GM12878 (cell line): ENCODE measurements at regions not wholly inside any gene's neighbourhood (a gene's known extent, or its start where the extent isn't known, plus 50 kb on each side); places are given as distances from the start of the nearest gene placed in this dataset.

Experiments
- ATAC-seq: fragments of 200-7000 bp; cut with Tn5 transposase; 3 replicates; pipeline ENCODE4 v1.9.1; 2020; ENCODE audit warnings: mild to moderate bottlenecking, moderate library complexity
- BruUV-seq: library from RNA; stranded (reverse); fragments of 400-500 nt; replicated peaks from 2 replicates; lab custom pipeline; 2021; lab: Mats Ljungman, UMichigan
- CTCF ChIA-PET: fragments of 300-600 bp; sonication (Branson Sonifier 250); formaldehyde crosslinking; extraction: SDS; loops from one replicate; lab custom pipeline; 2021; ENCODE audit warnings: inconsistent platforms; lab: Yijun Ruan, JAX
- POLR2A ChIA-PET: fragments of 350-600 bp; formaldehyde crosslinking; extraction: SDS; loops from one replicate; lab custom pipeline; 2021; ENCODE audit warnings: inconsistent platforms; lab: Charles Lee
- RAD21 ChIA-PET: fragments of 300-600 bp; sonication (Branson Sonifier 250); formaldehyde crosslinking; loops from one replicate; lab custom pipeline; 2023; ENCODE audit warnings: antibody characterized with exemption; ENCODE audit not compliant: unreplicated experiment; lab: Charles Lee
- SMC1A ChIA-PET: fragments of 300-600 bp; sonication (Branson Sonifier 250); formaldehyde crosslinking; loops from one replicate; lab custom pipeline; 2023; ENCODE audit not compliant: unreplicated experiment, uncharacterized antibody; lab: Charles Lee
- DNase-seq: peaks from one replicate; pipeline ENCODE4 v3.0.0-alpha.2; 2011; ENCODE audit warnings: low read depth, low spot score
- FAIRE-seq: peaks from 3 replicates; lab custom pipeline; 2011; peaks lifted over from hg19 to GRCh38; lab: Jason Lieb, UNC
- H2AFZ ChIP-seq: 2 replicates; pipeline ENCODE4 v1.6.0; 2011; ENCODE audit warnings: low read depth, low read length, control low read depth; ENCODE audit not compliant: control insufficient read depth
- H3K27ac ChIP-seq: 2 replicates; pipeline ENCODE4 v1.5.1; 2011; ENCODE audit warnings: control low read depth; ENCODE audit not compliant: control insufficient read depth, insufficient read depth
- H3K27me3 ChIP-seq, 2 experiments: replicated peaks in 1 of 2; 2 replicates each; pipeline versions ENCODE4 v1.6.0 to v1.6.1; 2011; ENCODE audit warnings: low read length in 1 of 2; ENCODE audit not compliant: control insufficient read depth in 2 of 2, insufficient read depth in 2 of 2
- H3K36me3 ChIP-seq, 2 experiments: 2 replicates each; pipeline ENCODE4 v1.5.1; 2011; ENCODE audit warnings: low read length in 1 of 2; ENCODE audit not compliant: control insufficient read depth in 2 of 2, insufficient read depth in 2 of 2
- H3K4me1 ChIP-seq: 2 replicates; pipeline ENCODE4 v1.6.1; 2011; ENCODE audit warnings: mild to moderate bottlenecking, low read length, moderate library complexity, mixed read lengths; ENCODE audit not compliant: control insufficient read depth, insufficient read depth
- H3K4me2 ChIP-seq: 2 replicates; pipeline ENCODE4 v1.6.0; 2011; ENCODE audit warnings: control low read depth; ENCODE audit not compliant: control insufficient read depth, insufficient read depth
- H3K4me3 ChIP-seq: fragments of 200-600 bp; sonication (generic); 2 replicates; pipeline ENCODE4 v1.5.1; 2016
- H3K79me2 ChIP-seq: 2 replicates; pipeline ENCODE4 v1.6.0; 2011; ENCODE audit warnings: low read length; ENCODE audit not compliant: control insufficient read depth, insufficient read depth
- H3K9ac ChIP-seq: 2 replicates; pipeline ENCODE4 v1.8.0; 2011; ENCODE audit warnings: low read length, control low read depth, mixed read lengths; ENCODE audit not compliant: control insufficient read depth, insufficient read depth
- H3K9me3 ChIP-seq: replicated peaks from 3 replicates; pipeline ENCODE4 v1.5.1; 2011; ENCODE audit warnings: mild to moderate bottlenecking, low read length; ENCODE audit not compliant: control insufficient read depth, insufficient read depth
- H4K20me1 ChIP-seq: 2 replicates; pipeline ENCODE4 v1.6.0; 2011; ENCODE audit not compliant: control insufficient read depth, insufficient read depth
- ASH2L ChIP-seq: fragments of 300-600, 200-600 bp; sonication (generic); IDR thresholded peaks from 2 replicates; pipeline ENCODE4 v1.6.1; 2017; ENCODE audit warnings: low read depth, mild to moderate bottlenecking, borderline replicate concordance
- DPF2 ChIP-seq: fragments of 450-650 bp; IDR thresholded peaks from 2 replicates; pipeline ENCODE4 v1.6.1; 2017; ENCODE audit warnings: mild to moderate bottlenecking
- FOXM1 ChIP-seq: IDR thresholded peaks from 2 replicates; pipeline ENCODE4 v1.6.1; 2012; ENCODE audit warnings: low read depth, mild to moderate bottlenecking, inconsistent platforms, low read length, moderate library complexity
- IKZF2 ChIP-seq, 2 experiments: fragments of 450-650 bp; IDR thresholded peaks; 2 replicates each; pipeline ENCODE4 v1.6.1; 2017; ENCODE audit warnings: mild to moderate bottlenecking in 2 of 2, moderate library complexity in 2 of 2
- KAT2A ChIP-seq: conservative IDR thresholded peaks from 2 replicates; pipeline ENCODE4 v1.6.1; 2011; ENCODE audit warnings: low read depth, low read length; ENCODE audit not compliant: control insufficient read depth
- MEF2B ChIP-seq: fragments of 450-650 bp; IDR thresholded peaks from 2 replicates; pipeline ENCODE4 v1.6.1; 2018; ENCODE audit warnings: mild to moderate bottlenecking, moderate library complexity; ENCODE audit not compliant: partially characterized antibody, poor library complexity, severe bottlenecking
- NFXL1 ChIP-seq: fragments of 450-650 bp; IDR thresholded peaks from 2 replicates; pipeline ENCODE4 v1.6.1; 2017; ENCODE audit warnings: antibody characterized with exemption, mild to moderate bottlenecking, borderline replicate concordance
- PRDM15 ChIP-seq: fragments of 450-650 bp; formaldehyde crosslinking; IDR thresholded peaks from 2 replicates; pipeline ENCODE4 v1.4.0; 2020; ENCODE audit warnings: mild to moderate bottlenecking, moderate library complexity
- RB1 ChIP-seq: fragments of 450-650 bp; formaldehyde crosslinking; IDR thresholded peaks from 2 replicates; pipeline ENCODE4 v1.6.1; 2017; ENCODE audit warnings: mild to moderate bottlenecking, borderline replicate concordance
- YY1 ChIP-seq: IDR thresholded peaks from 2 replicates; pipeline ENCODE4 v1.6.1; 2011; ENCODE audit warnings: low read depth, mild to moderate bottlenecking, low read length
- WGBS: methylation state at CpG from one replicate; pipeline ENCODE4 v1.1.6; 2016; ENCODE audit warnings: low lambda C conversion rate; ENCODE audit not compliant: insufficient replicate concordance, insufficient coverage; ENCODE audit errors: missing lambda C conversion rate; 5-methylcytosine and 5-hydroxymethylcytosine counted together
- in situ Hi-C: fragments of 300-500 bp; cut with MboI; formaldehyde crosslinking; loops from 9 replicates; pipeline ENCODE4 v1.14.3; 2018; ENCODE audit warnings: mixed read lengths
- intact Hi-C: fragments of 100-400 bp; cut with micrococcal nuclease; formaldehyde crosslinking; loops from one replicate; pipeline ENCODE4 v1.14.2; 2022; ENCODE audit not compliant: unreplicated experiment

- ATAC-seq, result no peak
- H4K20me1 ChIP-seq, result no peaks in the 10 kb centered on the region
- ChIA-PET SMC1A (no interaction called here), CTCF (no interaction called here), POLR2A (no interaction called here), RAD21 (no interaction called here)
- intact Hi-C loops, result no loop called here
- peaks cover 0 to 13% of the 10 kb centered on the region in 2 experiments; a peak in 1 of 4 replicates for H3K27me3 ChIP-seq
- H2AFZ ChIP-seq, result no peak overlapping the region
- H3K27ac ChIP-seq, result no peak overlapping the region
- no peaks in the 10 kb centered on the region for H3K36me3 ChIP-seq
- H3K4me3 ChIP-seq, result no peak overlapping the region
- no peak for FAIRE-seq
- H3K79me2 ChIP-seq, result no peaks in the 10 kb centered on the region
- 6% methylated on average over 3 of the region's 3 CpGs for WGBS
- in situ Hi-C loops, result no loop called here
- no TSS peak for BruUV-seq
- H3K9ac ChIP-seq, result no peak overlapping the region
- DNase-seq, result no peak
- no peak overlapping the region for H3K4me2 ChIP-seq
- no peaks in the 10 kb centered on the region for H3K4me1 ChIP-seq
- no peaks in the 10 kb centered on the region for H3K9me3 ChIP-seq
- TF ChIP-seq ASH2L (no peak), YY1 (no peak), KAT2A (no peak), RB1 (no peak), NFXL1 (no peak), DPF2 (no peak), IKZF2 (IDR thresholded peaks at IDR 0.05) (no peak), FOXM1 (no peak), MEF2B (no peak), PRDM15 (CRISPR knock-in tag) (no peak)
Measured at GRCh38 chr14:61219673-61220072, 61.5 kb downstream of the TMEM30B start.
